Esophagus squamous epithelium (tissue), 5 donors: ENCODE measurements at regions not wholly inside any gene's neighbourhood (a gene's known extent, or its start where the extent isn't known, plus 50 kb on each side); places are given as distances from the start of the nearest gene placed in this dataset.
A peak's percentile ranks its signal among the peaks of the same experiment; 100 is the strongest.
"Not testable (repeated sequence)": the region's sequence is repeated elsewhere in the genome, so short reads cannot be mapped to it uniquely, and the experiment has no call there.

Experiments
- DNase-seq: peaks from one replicate; lab custom pipeline; 2025; lab: John Stamatoyannopoulos, UW
- H3K27ac ChIP-seq, 4 donors: fragments of 200-600 bp; sonication (generic); one replicate each; pipeline ENCODE4 v1.5.1; 2016 to 2019; ENCODE audit warnings: mild to moderate bottlenecking in 1 of 4
- H3K27me3 ChIP-seq, 4 donors: fragments of 200-600 bp; sonication (generic); 1 replicate in 3 of 4; 2 replicates in 1 of 4; pipeline versions ENCODE4 v1.5.1 to v1.6.0; 2017 to 2021; ENCODE audit warnings: antibody characterized with exemption in 1 of 4
- H3K36me3 ChIP-seq, 3 donors: fragments of 200-600 bp; sonication (generic); one replicate each; pipeline ENCODE4 v1.5.1; 2016 to 2019
- H3K4me1 ChIP-seq, 3 donors: fragments of 200-600 bp; sonication (generic); one replicate each; pipeline ENCODE4 v1.5.1; 2017 to 2019
- H3K4me3 ChIP-seq, 4 donors: fragments of 200-600 bp; sonication (generic); 1 replicate in 3 of 4; 2 replicates in 1 of 4; pipeline ENCODE4 v1.5.1; 2016 to 2019; ENCODE audit warnings: mild to moderate bottlenecking in 2 of 4, moderate library complexity in 1 of 4
- H3K9me3 ChIP-seq, 3 donors: fragments of 200-600 bp; sonication (generic); one replicate each; pipeline ENCODE4 v1.5.1; 2016 to 2019
- CTCF ChIP-seq, 6 experiments: fragments of 450-650 bp in 4 of 6; fragments of 200-600 bp in 2 of 6; sonication (generic) in 2 of 6; IDR thresholded peaks; one replicate each; pipeline ENCODE4 v1.5.1; 2016 to 2019; ENCODE audit warnings: antibody characterized with exemption in 6 of 6, mild to moderate bottlenecking in 4 of 6, moderate library complexity in 4 of 6
- POLR2A ChIP-seq, 4 donors: fragments of 450-650 bp; IDR thresholded peaks; one replicate each; pipeline ENCODE4 v1.6.1; 2017; ENCODE audit warnings: antibody characterized with exemption in 4 of 4, mild to moderate bottlenecking in 4 of 4, moderate library complexity in 3 of 4
- WGBS, 2 donors: methylation state at CpG; one replicate each; pipeline ENCODE4 v1.1.5; 2018; 5-methylcytosine and 5-hydroxymethylcytosine counted together
- intact Hi-C: fragments of 100-400 bp; cut with DNase I; formaldehyde crosslinking; loops from one replicate; pipeline ENCODE4 v1.15.0; 2022
- donor health status: DM: yes; HTN: yes; CAD: no.

- no peak overlapping the region for H3K4me3 ChIP-seq
- no peak overlapping the region for H3K27ac ChIP-seq
- H3K9me3 ChIP-seq, result no peaks in the 10 kb centered on the region
- TF ChIP-seq CTCF (IDR thresholded peaks at IDR 0.05) (no peak), POLR2A (IDR thresholded peaks at IDR 0.05) (no peak)
- no peaks in the 10 kb centered on the region for H3K36me3 ChIP-seq
- no peaks in the 10 kb centered on the region for H3K4me1 ChIP-seq
- DNase-seq, result no peak
- H3K27me3 ChIP-seq, result no peaks in the 10 kb centered on the region
- intact Hi-C loops, result no loop called here
- WGBS, 2 donors, result 40 to 70% methylated on average over 1 of the region's 1 CpG
Measured at GRCh38 chr13:110973007-110973700, 58.3 kb upstream of the ANKRD10 start.

GRCh38 chr13:110971486-110971885, 56.6 kb upstream of the ANKRD10 start:
- peaks cover 0 to under 1% (median 0%) of the 10 kb centered on the region in 3 donors for H3K9me3 ChIP-seq
- H3K27me3 ChIP-seq, result no peaks in the 10 kb centered on the region
- WGBS, 2 donors, result no CpG with 5 or more reads among the region's 1 CpG
- no peak overlapping the region for H3K4me3 ChIP-seq
- no peaks in the 10 kb centered on the region for H3K4me1 ChIP-seq
- H3K27ac ChIP-seq, result no peak overlapping the region
- intact Hi-C loops, result no loop called here
- no peak for TF ChIP-seq POLR2A (IDR thresholded peaks at IDR 0.05)
- TF ChIP-seq CTCF (IDR thresholded peaks at IDR 0.05), result no peak
- no peak for DNase-seq
- no peaks in the 10 kb centered on the region for H3K36me3 ChIP-seq

- H3K4me3 ChIP-seq, H3K27ac ChIP-seq, H3K27me3 ChIP-seq, DNase-seq, H3K4me1 ChIP-seq, H3K36me3 ChIP-seq, intact Hi-C loops: not testable (repeated sequence)
- H3K9me3 ChIP-seq, result peaks cover 0 to 17% (median 6%) of the 10 kb centered on the region in 3 donors
- WGBS, 2 donors, result 76 to 80% methylated on average over 3 to 4 of the region's 4 CpGs
Measured at GRCh38 chr13:110967156-110967855, 52.4 kb upstream of the ANKRD10 start.

- no peak for DNase-seq
- intact Hi-C loops, result no loop called here
- peaks cover 0 to 17% (median 6%) of the 10 kb centered on the region in 3 donors for H3K9me3 ChIP-seq
- H3K4me3 ChIP-seq, result no peak overlapping the region
- 85 to 91% methylated on average over 7 to 8 of the region's 8 CpGs for whole genome bisulfite sequencing, 2 donors
- peaks cover 0 to 6% (median 0%) of the 10 kb centered on the region in 3 donors for H3K4me1 ChIP-seq
- no peaks in the 10 kb centered on the region for H3K36me3 ChIP-seq
- TF ChIP-seq CTCF (IDR thresholded peaks at IDR 0.05) (no peak), POLR2A (IDR thresholded peaks at IDR 0.05) (no peak)
- peak overlapping the region in 1 of 4 donors; percentile 36 for H3K27ac ChIP-seq
- no peaks in the 10 kb centered on the region for H3K27me3 ChIP-seq
Measured at GRCh38 chr13:110965755-110966134, 50.9 kb upstream of the ANKRD10 start.

- peaks cover 0 to 6% (median 0%) of the 10 kb centered on the region in 3 donors for H3K4me1 ChIP-seq
- H3K36me3 ChIP-seq, result no peaks in the 10 kb centered on the region
- intact Hi-C loops, result no loop called here
- TF ChIP-seq CTCF (IDR thresholded peaks at IDR 0.05), result peak in 1 of 6 experiments; percentile 27
- no peak for TF ChIP-seq POLR2A (IDR thresholded peaks at IDR 0.05)
- H3K27me3 ChIP-seq, result no peaks in the 10 kb centered on the region
- peaks cover 0 to 17% (median 6%) of the 10 kb centered on the region in 3 donors for H3K9me3 ChIP-seq
- no peak overlapping the region for H3K4me3 ChIP-seq
- DNase-seq, result no peak
- 26 to 31% methylated on average over 5 of the region's 5 CpGs for WGBS, 2 donors
- H3K27ac ChIP-seq, result peak overlapping the region in 3 of 4 donors; percentile 34 to 37 (median 36)
Measured at GRCh38 chr13:110965038-110965754, 50.3 kb upstream of the ANKRD10 start.
